ENCODE measurements at regions not wholly inside any gene's neighbourhood (a gene's known extent, or its start where the extent isn't known, plus 50 kb on each side); places are given as distances from the start of the nearest gene placed in this dataset.

- TF ChIP-seq EZH2phosphoT487 (conservative IDR thresholded peaks at IDR 0.05; ENCODE audit: low read length) (no peak), CTCF (IDR thresholded peaks at IDR 0.05; ENCODE audit: insufficient read depth, low read length, poor library complexity, severe bottlenecking) (no peak)
- H2AFZ ChIP-seq (ENCODE audit: low read depth, low read length, severe bottlenecking) = no peak overlapping the region
- H3K36me3 ChIP-seq (ENCODE audit: low read length) = no peaks in the 10 kb centered on the region
- H3K9me3 ChIP-seq (ENCODE audit: insufficient read depth, low read length) = no peaks in the 10 kb centered on the region
- H3K9ac ChIP-seq (ENCODE audit: low read length) = no peak overlapping the region
- H3K27me3 ChIP-seq (ENCODE audit: low read length) = no peaks in the 10 kb centered on the region
- H3K79me2 ChIP-seq (ENCODE audit: insufficient read depth, low read length) = no peaks in the 10 kb centered on the region
- H3F3A ChIP-seq (ENCODE audit: insufficient read depth) = no peaks in the 10 kb centered on the region
- no peak overlapping the region for H3K27ac ChIP-seq (ENCODE audit: low read depth, low read length)
- H3K9me2 ChIP-seq (replicated peaks; ENCODE audit: insufficient read depth, low read length) = no peaks in the 10 kb centered on the region
- no peaks in the 10 kb centered on the region for H4K20me1 ChIP-seq (ENCODE audit: low read depth, low read length)
- H3K4me2 ChIP-seq (ENCODE audit: low read depth, low read length, poor library complexity, severe bottlenecking) = no peak overlapping the region
- H3K4me3 ChIP-seq (ENCODE audit: insufficient read depth, low read length, poor library complexity, severe bottlenecking) = no peak overlapping the region
Measured at GRCh38 chr13:68026077-68026476, 795.9 kb upstream of the PCDH9 start.

GRCh38 chr13:68025604-68026003 is 795.5 kb upstream of the PCDH9 start:
- H3K9me2 ChIP-seq (replicated peaks; ENCODE audit: insufficient read depth, low read length) = no peaks in the 10 kb centered on the region
- H3K27me3 ChIP-seq (ENCODE audit: low read length) = no peaks in the 10 kb centered on the region
- H4K20me1 ChIP-seq (ENCODE audit: low read depth, low read length) = no peaks in the 10 kb centered on the region
- H2AFZ ChIP-seq (ENCODE audit: low read depth, low read length, severe bottlenecking) = no peak overlapping the region
- H3K4me2 ChIP-seq (ENCODE audit: low read depth, low read length, poor library complexity, severe bottlenecking) = no peak overlapping the region
- H3F3A ChIP-seq (ENCODE audit: insufficient read depth) = no peaks in the 10 kb centered on the region
- H3K79me2 ChIP-seq (ENCODE audit: insufficient read depth, low read length) = no peaks in the 10 kb centered on the region
- H3K9me3 ChIP-seq (ENCODE audit: insufficient read depth, low read length) = no peaks in the 10 kb centered on the region
- TF ChIP-seq CTCF (IDR thresholded peaks at IDR 0.05; ENCODE audit: insufficient read depth, low read length, poor library complexity, severe bottlenecking) = no peak
- no peak for TF ChIP-seq EZH2phosphoT487 (conservative IDR thresholded peaks at IDR 0.05; ENCODE audit: low read length)
- no peaks in the 10 kb centered on the region for H3K36me3 ChIP-seq (ENCODE audit: low read length)
- no peak overlapping the region for H3K27ac ChIP-seq (ENCODE audit: low read depth, low read length)
- no peak overlapping the region for H3K4me3 ChIP-seq (ENCODE audit: insufficient read depth, low read length, poor library complexity, severe bottlenecking)
- no peak overlapping the region for H3K9ac ChIP-seq (ENCODE audit: low read length)

- Histone ChIP-seq H2AFZ (ENCODE audit: low read depth, low read length, severe bottlenecking) (no peak overlapping the region), H3K36me3 (ENCODE audit: low read length) (no peaks in the 10 kb centered on the region), H3K79me2 (ENCODE audit: insufficient read depth, low read length) (no peaks in the 10 kb centered on the region), H3K9me3 (ENCODE audit: insufficient read depth, low read length) (no peaks in the 10 kb centered on the region), H3K27ac (ENCODE audit: low read depth, low read length) (no peak overlapping the region), H3K4me2 (ENCODE audit: low read depth, low read length, poor library complexity, severe bottlenecking) (no peak overlapping the region), H3K9me2 (replicated peaks; ENCODE audit: insufficient read depth, low read length) (no peaks in the 10 kb centered on the region), H3K4me3 (ENCODE audit: insufficient read depth, low read length, poor library complexity, severe bottlenecking) (no peak overlapping the region), H4K20me1 (ENCODE audit: low read depth, low read length) (no peaks in the 10 kb centered on the region), H3K27me3 (ENCODE audit: low read length) (no peaks in the 10 kb centered on the region), H3F3A (ENCODE audit: insufficient read depth) (no peaks in the 10 kb centered on the region), H3K9ac (ENCODE audit: low read length) (no peak overlapping the region)
- TF ChIP-seq CTCF (IDR thresholded peaks at IDR 0.05; ENCODE audit: insufficient read depth, low read length, poor library complexity, severe bottlenecking) (no peak), EZH2phosphoT487 (conservative IDR thresholded peaks at IDR 0.05; ENCODE audit: low read length) (no peak)
Measured at GRCh38 chr13:68023838-68024581, 793.9 kb upstream of the PCDH9 start.
